Fibroblast of lung (primary cell): ENCODE measurements at regions not wholly inside any gene's neighbourhood (a gene's known extent, or its start where the extent isn't known, plus 50 kb on each side); places are given as distances from the start of the nearest gene placed in this dataset.

Source experiments
- DNase-seq, 2 donors: peaks; one replicate each; pipeline versions ENCODE4 v3.0.0 to v3.0.0-alpha.2; 2010; ENCODE audit warnings: low read depth in 2 of 2
- H2AFZ ChIP-seq: 2 replicates; pipeline ENCODE4 v1.5.1; 2012; ENCODE audit warnings: low read length, control low read depth, inconsistent platforms
- H3K27ac ChIP-seq: 2 replicates; pipeline ENCODE4 v1.5.1; 2011; ENCODE audit warnings: low read length, control low read depth; ENCODE audit not compliant: insufficient read depth
- H3K27me3 ChIP-seq: 2 replicates; pipeline ENCODE4 v1.5.1; 2011; ENCODE audit warnings: mild to moderate bottlenecking, low read length; ENCODE audit not compliant: control insufficient read depth, insufficient read depth
- H3K36me3 ChIP-seq: 2 replicates; pipeline ENCODE4 v1.5.1; 2011; ENCODE audit warnings: low read length; ENCODE audit not compliant: control insufficient read depth, insufficient read depth
- H3K4me1 ChIP-seq: 2 replicates; pipeline ENCODE4 v1.5.1; 2011; ENCODE audit warnings: low read length; ENCODE audit not compliant: control insufficient read depth, insufficient read depth; ENCODE audit errors: extremely low read depth
- H3K4me2 ChIP-seq: 2 replicates; pipeline ENCODE4 v1.5.1; 2011; ENCODE audit warnings: low read length, control low read depth; ENCODE audit not compliant: insufficient read depth; ENCODE audit errors: extremely low read depth
- H3K4me3 ChIP-seq, 4 experiments: fragments of 200-600 bp in 1 of 4; sonication (generic) in 1 of 4; replicated peaks in 1 of 4; 2 replicates each; pipeline ENCODE4 v1.5.1; 2011 to 2016; ENCODE audit warnings: low read length in 4 of 4, low read depth in 3 of 4, mild to moderate bottlenecking in 3 of 4, control low read depth in 2 of 4, inconsistent platforms in 1 of 4, mixed read lengths in 1 of 4; ENCODE audit not compliant: insufficient read depth in 1 of 4; ENCODE audit errors: control extremely low read depth in 1 of 4
- H3K79me2 ChIP-seq: 2 replicates; pipeline ENCODE4 v1.5.1; 2012; ENCODE audit warnings: mild to moderate bottlenecking, low read length, inconsistent platforms; ENCODE audit not compliant: control insufficient read depth, insufficient read depth
- H3K9ac ChIP-seq: 2 replicates; pipeline ENCODE4 v1.5.1; 2011; ENCODE audit warnings: mild to moderate bottlenecking, low read length, control low read depth; ENCODE audit not compliant: insufficient read depth
- H3K9me3 ChIP-seq: 2 replicates; pipeline ENCODE4 v1.5.1; 2012; ENCODE audit warnings: low read depth, low read length; ENCODE audit not compliant: control insufficient read depth, insufficient read depth
- H4K20me1 ChIP-seq: 2 replicates; pipeline ENCODE4 v1.5.1; 2011; ENCODE audit warnings: low read length; ENCODE audit not compliant: control insufficient read depth, insufficient read depth; ENCODE audit errors: extremely low read depth
- EZH2 ChIP-seq: IDR thresholded peaks from 2 replicates; pipeline ENCODE4 v1.5.1; 2012; ENCODE audit warnings: low read length, control low read depth, mild to moderate bottlenecking; ENCODE audit errors: missing control alignments
- TF ChIP-seq, protein P1 (sequence below), 2 donors: IDR thresholded peaks in 1 of 2; conservative IDR thresholded peaks in 1 of 2; 1 replicate in 1 of 2; 2 replicates in 1 of 2; pipeline ENCODE4 v1.5.1; 2011 to 2012; ENCODE audit warnings: low read length in 2 of 2, control low read depth in 1 of 2, inconsistent platforms in 1 of 2, low read depth in 1 of 2, mild to moderate bottlenecking in 1 of 2

GRCh38 chrX:20479896-20480295 lies 213.2 kb upstream of the RPS6KA3 start:
- Histone ChIP-seq H3K9me3 (no peaks in the 10 kb centered on the region), H3K27me3 (no peaks in the 10 kb centered on the region), H3K4me1 (no peaks in the 10 kb centered on the region), H3K79me2 (no peaks in the 10 kb centered on the region), H3K4me3 (no peak overlapping the region), H3K27ac (no peak overlapping the region), H3K9ac (no peak overlapping the region), H2AFZ (no peak overlapping the region), H3K36me3 (no peaks in the 10 kb centered on the region), H4K20me1 (no peaks in the 10 kb centered on the region), H3K4me2 (no peak overlapping the region)
- DNase-seq = no peak
- TF ChIP-seq, protein P1, sequence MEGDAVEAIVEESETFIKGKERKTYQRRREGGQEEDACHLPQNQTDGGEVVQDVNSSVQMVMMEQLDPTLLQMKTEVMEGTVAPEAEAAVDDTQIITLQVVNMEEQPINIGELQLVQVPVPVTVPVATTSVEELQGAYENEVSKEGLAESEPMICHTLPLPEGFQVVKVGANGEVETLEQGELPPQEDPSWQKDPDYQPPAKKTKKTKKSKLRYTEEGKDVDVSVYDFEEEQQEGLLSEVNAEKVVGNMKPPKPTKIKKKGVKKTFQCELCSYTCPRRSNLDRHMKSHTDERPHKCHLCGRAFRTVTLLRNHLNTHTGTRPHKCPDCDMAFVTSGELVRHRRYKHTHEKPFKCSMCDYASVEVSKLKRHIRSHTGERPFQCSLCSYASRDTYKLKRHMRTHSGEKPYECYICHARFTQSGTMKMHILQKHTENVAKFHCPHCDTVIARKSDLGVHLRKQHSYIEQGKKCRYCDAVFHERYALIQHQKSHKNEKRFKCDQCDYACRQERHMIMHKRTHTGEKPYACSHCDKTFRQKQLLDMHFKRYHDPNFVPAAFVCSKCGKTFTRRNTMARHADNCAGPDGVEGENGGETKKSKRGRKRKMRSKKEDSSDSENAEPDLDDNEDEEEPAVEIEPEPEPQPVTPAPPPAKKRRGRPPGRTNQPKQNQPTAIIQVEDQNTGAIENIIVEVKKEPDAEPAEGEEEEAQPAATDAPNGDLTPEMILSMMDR (conservative IDR thresholded peaks at IDR 0.05 in 1 of 2, IDR thresholded peaks at IDR 0.05 in 1 of 2; ENCODE audit: low read depth in 1 of 2, low read length in 2 of 2) = no peak
- TF ChIP-seq EZH2 = no peak

GRCh38 chrX:20479048-20479447 lies 212.3 kb upstream of the RPS6KA3 start:
- Histone ChIP-seq H3K4me3 (no peak overlapping the region), H3K4me1 (no peaks in the 10 kb centered on the region), H3K4me2 (no peak overlapping the region), H3K9me3 (no peaks in the 10 kb centered on the region), H4K20me1 (no peaks in the 10 kb centered on the region), H3K36me3 (no peaks in the 10 kb centered on the region), H3K27ac (no peak overlapping the region), H3K9ac (no peak overlapping the region), H3K79me2 (no peaks in the 10 kb centered on the region), H3K27me3 (no peaks in the 10 kb centered on the region), H2AFZ (no peak overlapping the region)
- TF ChIP-seq, protein P1 (conservative IDR thresholded peaks at IDR 0.05 in 1 of 2, IDR thresholded peaks at IDR 0.05 in 1 of 2; ENCODE audit: low read depth in 1 of 2, low read length in 2 of 2) = no peak
- TF ChIP-seq EZH2 = no peak
- DNase-seq = no peak

DNA sequence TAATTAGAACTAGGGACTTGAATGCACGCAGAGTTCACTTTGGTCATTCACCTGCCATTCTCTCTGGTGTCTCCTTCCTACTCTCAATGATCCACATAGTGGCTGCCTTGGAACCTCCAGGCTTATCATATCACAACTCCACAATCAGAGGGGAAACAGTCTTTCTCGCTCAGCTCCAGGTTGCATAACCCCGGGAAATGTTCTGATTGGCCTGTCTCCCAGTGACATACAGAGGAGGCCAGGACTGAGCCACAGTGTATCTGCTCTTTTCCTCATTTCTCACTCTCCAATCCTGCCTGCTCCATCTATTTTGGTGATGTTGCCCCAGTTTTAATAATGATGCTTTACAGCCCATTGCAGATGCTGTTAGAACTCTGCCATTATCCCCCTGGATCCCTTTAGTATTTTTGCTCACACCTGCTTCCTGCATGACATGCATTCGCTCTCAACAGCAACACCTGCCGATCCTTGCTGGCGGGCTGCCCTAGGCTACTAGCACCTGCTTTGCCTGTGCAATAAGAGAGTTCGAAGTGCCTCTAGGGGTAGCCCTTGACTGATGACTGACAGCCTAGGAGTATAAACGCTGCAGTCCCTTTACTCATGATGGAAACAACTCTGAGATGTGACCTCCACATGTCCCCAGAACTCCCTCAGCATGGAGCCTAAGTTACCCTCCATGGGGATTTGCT lies 211.3 kb upstream of the RPS6KA3 start:
- no peaks in the 10 kb centered on the region for H3K27me3 ChIP-seq
- H2AFZ ChIP-seq = no peak overlapping the region
- H3K27ac ChIP-seq = no peak overlapping the region
- no peaks in the 10 kb centered on the region for H3K36me3 ChIP-seq
- no peaks in the 10 kb centered on the region for H3K9me3 ChIP-seq
- TF ChIP-seq, protein P1 (conservative IDR thresholded peaks at IDR 0.05 in 1 of 2, IDR thresholded peaks at IDR 0.05 in 1 of 2; ENCODE audit: low read depth in 1 of 2, low read length in 2 of 2) = no peak
- TF ChIP-seq EZH2 = no peak
- H4K20me1 ChIP-seq = no peaks in the 10 kb centered on the region
- DNase-seq = no peak
- no peaks in the 10 kb centered on the region for H3K79me2 ChIP-seq
- no peaks in the 10 kb centered on the region for H3K4me1 ChIP-seq
- H3K4me2 ChIP-seq = no peak overlapping the region
- no peak overlapping the region for H3K4me3 ChIP-seq
- H3K9ac ChIP-seq = no peak overlapping the region
